H9 (cell line): ENCODE measurements at regions not wholly inside any gene's neighbourhood (a gene's known extent, or its start where the extent isn't known, plus 50 kb on each side); places are given as distances from the start of the nearest gene placed in this dataset.

Source experiments
- DNase-seq: peaks from one replicate; pipeline ENCODE4 v3.0.0-alpha.2; 2017
- H2AFZ ChIP-seq: one replicate; pipeline ENCODE4 v1.6.1; 2013; ENCODE audit warnings: mild to moderate bottlenecking, low read length, control low read depth, moderate library complexity
- H2AK5ac ChIP-seq: 2 replicates; pipeline ENCODE4 v1.6.1; 2013; ENCODE audit warnings: low read length, control low read depth, mixed read lengths; ENCODE audit not compliant: insufficient read length
- H2BK120ac ChIP-seq: one replicate; pipeline ENCODE4 v1.6.1; 2013; ENCODE audit warnings: low read depth, mild to moderate bottlenecking, low read length, control low read depth, inconsistent platforms; ENCODE audit not compliant: poor library complexity, severe bottlenecking
- H2BK12ac ChIP-seq: 2 replicates; pipeline ENCODE4 v1.6.1; 2013; ENCODE audit warnings: low read length, control low read depth, mixed read lengths, low read depth; ENCODE audit not compliant: insufficient read length
- H2BK15ac ChIP-seq: 2 replicates; pipeline ENCODE4 v1.6.1; 2013; ENCODE audit warnings: low read depth, low read length, control low read depth
- H2BK20ac ChIP-seq: one replicate; pipeline ENCODE4 v1.6.1; 2013; ENCODE audit warnings: low read depth, mild to moderate bottlenecking, low read length, control low read depth, inconsistent platforms; ENCODE audit not compliant: poor library complexity, severe bottlenecking
- H2BK5ac ChIP-seq: 2 replicates; pipeline ENCODE4 v1.6.1; 2013; ENCODE audit warnings: low read length, control low read depth, mixed read lengths; ENCODE audit not compliant: insufficient read length
- H3K14ac ChIP-seq: 2 replicates; pipeline ENCODE4 v1.6.1; 2013; ENCODE audit warnings: low read length, control low read depth; ENCODE audit not compliant: insufficient read depth
- H3K18ac ChIP-seq: 2 replicates; pipeline ENCODE4 v1.6.1; 2013; ENCODE audit warnings: low read depth, mild to moderate bottlenecking, mixed read lengths, low read length, control low read depth; ENCODE audit not compliant: insufficient read length
- H3K23ac ChIP-seq: 2 replicates; pipeline ENCODE4 v1.6.1; 2013; ENCODE audit warnings: low read length, control low read depth, mixed read lengths, low read depth; ENCODE audit not compliant: insufficient read length
- H3K23me2 ChIP-seq: 2 replicates; pipeline ENCODE4 v1.6.1; 2013; ENCODE audit warnings: low read depth, mild to moderate bottlenecking, mixed read lengths, low read length, control low read depth; ENCODE audit not compliant: insufficient read length, poor library complexity, severe bottlenecking
- H3K27ac ChIP-seq: 2 replicates; pipeline ENCODE4 v1.5.1; 2013; ENCODE audit warnings: low read length, control low read depth, mixed read lengths, low read depth; ENCODE audit not compliant: insufficient read length
- H3K27me3 ChIP-seq: 2 replicates; pipeline ENCODE4 v1.6.1; 2013; ENCODE audit warnings: low read length, control low read depth, inconsistent platforms; ENCODE audit not compliant: insufficient read depth
- H3K4ac ChIP-seq: 2 replicates; pipeline ENCODE4 v1.6.1; 2013; ENCODE audit warnings: low read depth, mild to moderate bottlenecking, control low read depth, inconsistent platforms, low read length, moderate library complexity
- H3K4me1 ChIP-seq: 2 replicates; pipeline ENCODE4 v1.6.1; 2013; ENCODE audit warnings: low read length, control low read depth, inconsistent platforms; ENCODE audit not compliant: insufficient read depth
- H3K4me2 ChIP-seq: 2 replicates; pipeline ENCODE4 v1.6.1; 2013; ENCODE audit warnings: low read length, control low read depth, mixed read lengths; ENCODE audit not compliant: insufficient read length, insufficient read depth
- H3K56ac ChIP-seq: 2 replicates; pipeline ENCODE4 v1.6.1; 2013; ENCODE audit warnings: low read depth, mild to moderate bottlenecking, mixed read lengths, low read length, control low read depth; ENCODE audit not compliant: insufficient read length
- H3K79me1 ChIP-seq: 2 replicates; pipeline ENCODE4 v1.6.1; 2013; ENCODE audit warnings: low read depth, mild to moderate bottlenecking, moderate library complexity, low read length, control low read depth, inconsistent platforms; ENCODE audit not compliant: insufficient read depth, poor library complexity, severe bottlenecking
- H3K79me2 ChIP-seq: 2 replicates; pipeline ENCODE4 v1.6.1; 2013; ENCODE audit warnings: low read length, control low read depth, inconsistent platforms; ENCODE audit not compliant: insufficient read depth
- H3K9ac ChIP-seq: 2 replicates; pipeline ENCODE4 v1.6.1; 2013; ENCODE audit warnings: low read length, control low read depth, mixed read lengths; ENCODE audit not compliant: insufficient read length; ENCODE audit errors: extremely low read depth
- H3K9me3 ChIP-seq: one replicate; pipeline ENCODE4 v1.6.1; 2013; ENCODE audit warnings: low read depth, low read length, inconsistent platforms; ENCODE audit not compliant: control insufficient read depth
- H3T11ph ChIP-seq: one replicate; pipeline ENCODE4 v1.6.1; 2013; ENCODE audit warnings: mild to moderate bottlenecking, low read length, control low read depth, inconsistent platforms
- H4K20me1 ChIP-seq: one replicate; pipeline ENCODE4 v1.6.1; 2013; ENCODE audit not compliant: control insufficient read depth, insufficient read length, insufficient read depth
- H4K5ac ChIP-seq: 2 replicates; pipeline ENCODE4 v1.6.1; 2013; ENCODE audit warnings: low read depth, mild to moderate bottlenecking, mixed read lengths, low read length, control low read depth; ENCODE audit not compliant: insufficient read length
- H4K8ac ChIP-seq: replicated peaks from 2 replicates; pipeline ENCODE4 v1.6.1; 2013; ENCODE audit warnings: low read length, control low read depth, mixed read lengths, low read depth; ENCODE audit not compliant: insufficient read length
- H4K91ac ChIP-seq: 2 replicates; pipeline ENCODE4 v1.6.1; 2013; ENCODE audit warnings: low read depth, mild to moderate bottlenecking, moderate library complexity, mixed read lengths, low read length, control low read depth; ENCODE audit not compliant: insufficient read length
- H3K27ac Mint-ChIP-seq, 3 experiments: 2 replicates in 2 of 3; 3 replicates in 1 of 3; pipeline ENCODE4 v1.8.0; 2020 to 2021; ENCODE audit warnings: mixed read lengths in 3 of 3, mild to moderate bottlenecking in 1 of 3, moderate library complexity in 1 of 3
- H3K27me3 Mint-ChIP-seq: 2 replicates; pipeline ENCODE4 v1.8.0; 2021; ENCODE audit warnings: low read depth, mild to moderate bottlenecking, moderate library complexity, mixed read lengths
- H3K36me3 Mint-ChIP-seq, 3 experiments: 2 replicates in 2 of 3; 3 replicates in 1 of 3; pipeline ENCODE4 v1.8.0; 2020 to 2021; ENCODE audit warnings: low read depth in 3 of 3, mixed read lengths in 3 of 3; ENCODE audit not compliant: insufficient read depth in 1 of 3
- H3K4me1 Mint-ChIP-seq, 2 experiments: 2 replicates each; pipeline ENCODE4 v1.8.0; 2020; ENCODE audit warnings: mixed read lengths in 2 of 2
- H3K4me3 Mint-ChIP-seq, 2 experiments: 2 replicates in 1 of 2; 3 replicates in 1 of 2; pipeline ENCODE4 v1.8.0; 2020 to 2021; ENCODE audit warnings: mild to moderate bottlenecking in 2 of 2, mixed read lengths in 2 of 2, moderate library complexity in 1 of 2
- H3K9me3 Mint-ChIP-seq, 2 experiments: 2 replicates in 1 of 2; 3 replicates in 1 of 2; pipeline ENCODE4 v1.8.0; 2020; ENCODE audit warnings: mild to moderate bottlenecking in 2 of 2, mixed read lengths in 2 of 2, moderate library complexity in 1 of 2
- WGBS: extraction: QIAGEN DNeasy Blood & Tissue Kit; methylation state at CpG from one replicate; pipeline ENCODE4 v1.1.7; 2013; ENCODE audit warnings: missing lambda C conversion rate, low lambda C conversion rate, mixed read lengths; ENCODE audit not compliant: insufficient read length; ENCODE audit errors: extremely low coverage; 5-methylcytosine and 5-hydroxymethylcytosine counted together
- TF ChIP-seq, protein P1 (sequence below): fragments of 200-600 bp; sonication (generic); conservative IDR thresholded peaks from 3 replicates; pipeline ENCODE4 v1.8.0; 2021; ENCODE audit warnings: antibody characterized with exemption, mild to moderate bottlenecking

DNA sequence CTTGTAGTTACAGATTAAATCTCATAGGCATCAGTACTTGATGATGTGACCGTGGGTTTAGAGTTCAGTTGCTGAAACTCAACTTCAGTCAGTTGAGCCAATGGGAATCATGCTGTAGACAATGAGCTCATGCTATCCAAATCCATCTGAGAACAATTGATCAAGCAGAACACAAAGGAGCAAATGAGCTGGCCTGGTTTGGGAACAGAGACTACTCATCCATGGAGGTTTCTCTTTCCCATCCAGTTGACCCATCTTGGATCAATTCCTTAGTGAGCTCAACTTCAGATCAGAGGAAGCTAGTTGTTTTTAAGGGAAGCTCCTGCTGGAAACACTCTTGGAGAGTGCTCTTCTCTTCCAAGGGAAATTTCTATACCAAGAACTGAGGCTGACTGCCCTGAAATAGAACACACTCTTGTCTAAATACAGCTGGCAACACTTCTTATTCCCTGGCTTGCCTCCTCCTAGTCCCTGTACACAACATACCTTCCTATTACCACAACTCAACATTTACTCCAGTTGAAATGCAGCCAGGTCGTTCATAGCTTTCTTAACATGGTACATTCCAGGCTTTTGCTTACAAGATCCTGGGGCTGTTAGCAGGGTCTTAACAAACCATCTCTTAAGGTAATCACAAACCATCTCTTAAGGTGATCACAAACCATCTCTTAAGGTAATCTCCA lies 203.9 kb upstream of the PRDM1 start:
- H2AK5ac ChIP-seq: no peak overlapping the region
- H3K9me3 Mint-ChIP-seq: no peaks in the 10 kb centered on the region
- no peaks in the 10 kb centered on the region for H3K36me3 Mint-ChIP-seq
- H4K8ac ChIP-seq: no peak overlapping the region
- no peak overlapping the region for H3K4ac ChIP-seq
- H4K5ac ChIP-seq: no peak overlapping the region
- H3K27me3 Mint-ChIP-seq: no peaks in the 10 kb centered on the region; the same call in none of the 2 replicates
- H2BK12ac ChIP-seq: no peak overlapping the region
- no peaks in the 10 kb centered on the region for H3K23me2 ChIP-seq
- H3K4me1 Mint-ChIP-seq: peaks cover 5 to 13% of the 10 kb centered on the region in 2 experiments; a peak in 3 of 4 replicates
- H3K4me3 Mint-ChIP-seq: no peak overlapping the region
- H3K56ac ChIP-seq: no peak overlapping the region
- H3K27me3 ChIP-seq: no peaks in the 10 kb centered on the region
- H2BK20ac ChIP-seq: no peak overlapping the region
- H3K9ac ChIP-seq: no peak overlapping the region
- DNase-seq: no peak
- no peak overlapping the region for H2BK5ac ChIP-seq
- TF ChIP-seq, protein P1, sequence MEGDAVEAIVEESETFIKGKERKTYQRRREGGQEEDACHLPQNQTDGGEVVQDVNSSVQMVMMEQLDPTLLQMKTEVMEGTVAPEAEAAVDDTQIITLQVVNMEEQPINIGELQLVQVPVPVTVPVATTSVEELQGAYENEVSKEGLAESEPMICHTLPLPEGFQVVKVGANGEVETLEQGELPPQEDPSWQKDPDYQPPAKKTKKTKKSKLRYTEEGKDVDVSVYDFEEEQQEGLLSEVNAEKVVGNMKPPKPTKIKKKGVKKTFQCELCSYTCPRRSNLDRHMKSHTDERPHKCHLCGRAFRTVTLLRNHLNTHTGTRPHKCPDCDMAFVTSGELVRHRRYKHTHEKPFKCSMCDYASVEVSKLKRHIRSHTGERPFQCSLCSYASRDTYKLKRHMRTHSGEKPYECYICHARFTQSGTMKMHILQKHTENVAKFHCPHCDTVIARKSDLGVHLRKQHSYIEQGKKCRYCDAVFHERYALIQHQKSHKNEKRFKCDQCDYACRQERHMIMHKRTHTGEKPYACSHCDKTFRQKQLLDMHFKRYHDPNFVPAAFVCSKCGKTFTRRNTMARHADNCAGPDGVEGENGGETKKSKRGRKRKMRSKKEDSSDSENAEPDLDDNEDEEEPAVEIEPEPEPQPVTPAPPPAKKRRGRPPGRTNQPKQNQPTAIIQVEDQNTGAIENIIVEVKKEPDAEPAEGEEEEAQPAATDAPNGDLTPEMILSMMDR: no peak
- no peak overlapping the region for H3T11ph ChIP-seq
- H3K4me1 ChIP-seq: no peaks in the 10 kb centered on the region
- H3K27ac ChIP-seq: no peak overlapping the region
- H3K14ac ChIP-seq: no peak overlapping the region
- H2BK15ac ChIP-seq: no peak overlapping the region
- H3K79me1 ChIP-seq: no peaks in the 10 kb centered on the region
- H3K27ac Mint-ChIP-seq: no peak overlapping the region
- WGBS: no CpG with 5 or more reads among the region's 2 CpGs
- H2AFZ ChIP-seq: no peak overlapping the region
- H3K18ac ChIP-seq: no peak overlapping the region
- no peak overlapping the region for H2BK120ac ChIP-seq
- H3K23ac ChIP-seq: no peak overlapping the region
- no peak overlapping the region for H3K4me2 ChIP-seq
- no peaks in the 10 kb centered on the region for H4K20me1 ChIP-seq
- H3K9me3 ChIP-seq: no peaks in the 10 kb centered on the region
- no peak overlapping the region for H4K91ac ChIP-seq
- H3K79me2 ChIP-seq: no peaks in the 10 kb centered on the region
